H1 (cell line): ENCODE measurements at regions not wholly inside any gene's neighbourhood (a gene's known extent, or its start where the extent isn't known, plus 50 kb on each side); places are given as distances from the start of the nearest gene placed in this dataset.
A peak's percentile ranks its signal among the peaks of the same experiment; 100 is the strongest.

ENCODE experiments used
- CTCF ChIA-PET: fragments of 300-600 bp; sonication (Branson Sonifier 250); formaldehyde crosslinking; loops from one replicate; lab custom pipeline; 2021; ENCODE audit not compliant: partially characterized antibody; lab: Charles Lee
- POLR2A ChIA-PET: fragments of 300-600 bp; sonication (Branson Sonifier 250); formaldehyde crosslinking; loops from one replicate; lab custom pipeline; 2021; ENCODE audit warnings: inconsistent platforms; ENCODE audit not compliant: partially characterized antibody; lab: Charles Lee
- DNase-seq, 2 experiments: peaks; one replicate each; pipeline versions ENCODE4 v3.0.0 to v3.0.0-alpha.2; 2010 to 2022; ENCODE audit warnings: low spot score in 2 of 2, low read depth in 1 of 2, mixed read lengths in 1 of 2
- FAIRE-seq: peaks from 2 replicates; lab custom pipeline; 2011; peaks lifted over from hg19 to GRCh38; lab: Jason Lieb, UNC
- H2AFZ ChIP-seq: 2 replicates; pipeline ENCODE4 v1.8.1; 2012; ENCODE audit warnings: low read length, inconsistent platforms
- H2AK5ac ChIP-seq: 2 replicates; pipeline ENCODE4 v1.6.1; 2013; ENCODE audit warnings: low read depth, low read length
- H2BK120ac ChIP-seq: replicated peaks from 2 replicates; pipeline ENCODE3; 2013; ENCODE audit warnings: low read depth, low read length, inconsistent platforms
- H2BK12ac ChIP-seq: 2 replicates; pipeline ENCODE4 v1.6.1; 2013; ENCODE audit warnings: low read depth, low read length
- H2BK15ac ChIP-seq: 2 replicates; pipeline ENCODE4 v1.6.1; 2013; ENCODE audit warnings: low read length
- H2BK20ac ChIP-seq: 2 replicates; pipeline ENCODE4 v1.6.1; 2013; ENCODE audit warnings: low read length
- H2BK5ac ChIP-seq: 2 replicates; pipeline ENCODE4 v1.6.1; 2013; ENCODE audit warnings: low read depth, low read length
- H3K14ac ChIP-seq: 2 replicates; pipeline ENCODE4 v1.6.1; 2013; ENCODE audit warnings: inconsistent platforms; ENCODE audit not compliant: insufficient read length
- H3K18ac ChIP-seq: 2 replicates; pipeline ENCODE4 v1.6.1; 2013; ENCODE audit warnings: low read length; ENCODE audit errors: extremely low read depth
- H3K23ac ChIP-seq: 2 replicates; pipeline ENCODE4 v1.6.1; 2013; ENCODE audit warnings: inconsistent platforms; ENCODE audit not compliant: insufficient read length
- H3K23me2 ChIP-seq: 2 replicates; pipeline ENCODE4 v1.6.1; 2013; ENCODE audit warnings: low read depth, low read length
- H3K27ac ChIP-seq: 2 replicates; pipeline ENCODE4 v1.6.1; 2011; ENCODE audit warnings: low read depth, low read length, inconsistent platforms
- H3K27me3 ChIP-seq, 4 experiments: replicated peaks in 1 of 4; 1 replicate in 1 of 4; 2 replicates in 3 of 4; pipeline versions ENCODE4 v1.6.1 to v1.8.1; 2011 to 2013; ENCODE audit warnings: low read length in 3 of 4, mild to moderate bottlenecking in 3 of 4, inconsistent platforms in 2 of 4, mixed read lengths in 2 of 4, moderate library complexity in 1 of 4; ENCODE audit not compliant: control insufficient read depth in 3 of 4, insufficient read depth in 3 of 4; ENCODE audit errors: extremely low read depth in 1 of 4
- H3K36me3 ChIP-seq, 4 experiments: 2 replicates each; pipeline versions ENCODE4 v1.6.1 to v1.8.1; 2011 to 2013; ENCODE audit warnings: mild to moderate bottlenecking in 4 of 4, low read length in 3 of 4, moderate library complexity in 2 of 4, control low read depth in 1 of 4, inconsistent platforms in 1 of 4; ENCODE audit not compliant: insufficient read depth in 4 of 4, control insufficient read depth in 2 of 4
- H3K4ac ChIP-seq: replicated peaks from 2 replicates; pipeline ENCODE3; 2013; ENCODE audit warnings: low read length, low read depth, mixed read lengths, inconsistent platforms; ENCODE audit not compliant: insufficient read length
- H3K4me1 ChIP-seq, 4 experiments: replicated peaks in 1 of 4; 1 replicate in 1 of 4; 2 replicates in 3 of 4; pipeline versions ENCODE4 v1.6.1 to v1.8.1; 2011 to 2013; ENCODE audit warnings: low read length in 3 of 4, inconsistent platforms in 2 of 4, mixed read lengths in 1 of 4; ENCODE audit not compliant: insufficient read depth in 4 of 4, control insufficient read depth in 3 of 4
- H3K4me2 ChIP-seq, 2 experiments: 2 replicates each; pipeline versions ENCODE4 v1.6.1 to v1.8.1; 2011 to 2013; ENCODE audit warnings: low read depth in 2 of 2, low read length in 2 of 2, control low read depth in 1 of 2, inconsistent platforms in 1 of 2, mild to moderate bottlenecking in 1 of 2; ENCODE audit not compliant: insufficient read depth in 1 of 2
- H3K4me3 ChIP-seq, 4 experiments: fragments of 200-600, 300-600 bp in 1 of 4; sonication (generic), shearing (Covaris generic), sonication (Bioruptor Twin) in 1 of 4; 2 replicates each; pipeline versions ENCODE4 v1.5.1 to v1.8.1; 2011 to 2016; ENCODE audit warnings: low read length in 4 of 4, low read depth in 3 of 4, control low read depth in 2 of 4, inconsistent platforms in 2 of 4, mild to moderate bottlenecking in 2 of 4, mixed read lengths in 1 of 4, moderate library complexity in 1 of 4; ENCODE audit not compliant: insufficient read depth in 2 of 4; ENCODE audit errors: extremely low read depth in 1 of 4
- H3K56ac ChIP-seq: replicated peaks from 2 replicates; pipeline ENCODE3; 2013; ENCODE audit warnings: low read depth, mild to moderate bottlenecking, mixed read lengths, low read length, inconsistent platforms; ENCODE audit not compliant: insufficient read length
- H3K79me1 ChIP-seq: 2 replicates; pipeline ENCODE4 v1.6.1; 2013; ENCODE audit warnings: low read depth, low read length, control low read depth
- H3K79me2 ChIP-seq, 2 experiments: 2 replicates each; pipeline versions ENCODE4 v1.6.1 to v1.8.1; 2012 to 2013; ENCODE audit warnings: low read length in 2 of 2, mild to moderate bottlenecking in 2 of 2, inconsistent platforms in 1 of 2; ENCODE audit not compliant: insufficient read depth in 2 of 2, control insufficient read depth in 1 of 2
- H3K9ac ChIP-seq, 4 experiments: replicated peaks in 1 of 4; 1 replicate in 1 of 4; 2 replicates in 3 of 4; pipeline versions ENCODE4 v1.6.1 to v1.8.1; 2011 to 2013; ENCODE audit warnings: low read depth in 3 of 4, low read length in 3 of 4, control low read depth in 2 of 4, mild to moderate bottlenecking in 2 of 4, moderate library complexity in 2 of 4, inconsistent platforms in 1 of 4; ENCODE audit errors: extremely low read depth in 1 of 4
- H3K9me3 ChIP-seq, 2 experiments: 2 replicates each; pipeline versions ENCODE4 v1.6.1 to v1.8.1; 2012 to 2013; ENCODE audit warnings: mild to moderate bottlenecking in 2 of 2, moderate library complexity in 2 of 2, control low read depth in 1 of 2, inconsistent platforms in 1 of 2, low read depth in 1 of 2, low read length in 1 of 2, mixed read lengths in 1 of 2; ENCODE audit not compliant: insufficient read depth in 2 of 2
- H4K20me1 ChIP-seq, 2 experiments: replicated peaks in 1 of 2; 2 replicates each; pipeline versions ENCODE3 to v1.8.1; 2011 to 2013; ENCODE audit warnings: inconsistent platforms in 2 of 2, low read length in 2 of 2, mild to moderate bottlenecking in 1 of 2; ENCODE audit not compliant: insufficient read depth in 2 of 2, control insufficient read depth in 1 of 2
- H4K5ac ChIP-seq: 2 replicates; pipeline ENCODE4 v1.6.1; 2013; ENCODE audit warnings: low read length, low read depth, mixed read lengths, inconsistent platforms; ENCODE audit not compliant: insufficient read length
- H4K8ac ChIP-seq: 2 replicates; pipeline ENCODE4 v1.8.0; 2013; ENCODE audit warnings: mild to moderate bottlenecking, moderate library complexity, low read length, inconsistent platforms; ENCODE audit not compliant: insufficient read depth; ENCODE audit errors: extremely low read depth
- H4K91ac ChIP-seq: replicated peaks from 2 replicates; pipeline ENCODE3; 2013; ENCODE audit warnings: low read length, mixed read lengths, inconsistent platforms; ENCODE audit not compliant: insufficient read length
- BACH1 ChIP-seq: IDR thresholded peaks from 2 replicates; pipeline ENCODE4 v1.6.1; 2012; ENCODE audit warnings: low read length, improper control_type of control experiment
- CEBPB ChIP-seq: IDR thresholded peaks from 2 replicates; pipeline ENCODE4 v1.6.1; 2012; ENCODE audit warnings: low read depth, low read length
- E2F6 ChIP-seq: IDR thresholded peaks from 2 replicates; pipeline ENCODE4 v1.6.1; 2012; ENCODE audit warnings: inconsistent platforms
- SUZ12 ChIP-seq: fragments of 200-600 bp; sonication (generic); IDR thresholded peaks from 2 replicates; pipeline ENCODE4 v1.6.1; 2012; ENCODE audit warnings: mild to moderate bottlenecking, inconsistent platforms, low read length, moderate library complexity, mixed read lengths
- TAF1 ChIP-seq: IDR thresholded peaks from 2 replicates; pipeline ENCODE4 v1.6.1; 2011; ENCODE audit warnings: mild to moderate bottlenecking, low read depth, low read length
- USF2 ChIP-seq: IDR thresholded peaks from 2 replicates; pipeline ENCODE4 v1.6.1; 2011; ENCODE audit warnings: low read length, improper control_type of control experiment
- WGBS, 2 experiments: shearing (Covaris generic) in 1 of 2; methylation state at CpG; one replicate each; pipeline versions ENCODE4 v1.1.6 to v1.1.7; 2013 to 2015; ENCODE audit warnings: low lambda C conversion rate in 2 of 2, mixed read lengths in 2 of 2, inconsistent platforms in 1 of 2, low coverage in 1 of 2, missing lambda C conversion rate in 1 of 2; ENCODE audit not compliant: insufficient replicate concordance in 2 of 2, insufficient coverage in 1 of 2, insufficient read length in 1 of 2; ENCODE audit errors: extremely low coverage in 1 of 2, missing lambda C conversion rate in 1 of 2; 5-methylcytosine and 5-hydroxymethylcytosine counted together

- Histone ChIP-seq H2BK15ac (no peak overlapping the region), H2AFZ (peak overlapping the region; percentile 35; the same call in 1 of the 2 replicates), H3K18ac (no peak overlapping the region), H2AK5ac (no peak overlapping the region), H3K4me1 (peaks cover 0 to 7% (median 3%) of the 10 kb centered on the region in 4 experiments; a peak in 4 of 7 replicates), H3K79me1 (no peaks in the 10 kb centered on the region), H3K36me3 (no peaks in the 10 kb centered on the region), H4K5ac (no peak overlapping the region), H3K27me3 (no peaks in the 10 kb centered on the region), H3K56ac (no peak overlapping the region), H4K20me1 (no peaks in the 10 kb centered on the region), H3K4ac (no peak overlapping the region), H2BK12ac (no peak overlapping the region), H3K4me2 (no peak overlapping the region), H2BK120ac (no peak overlapping the region), H3K79me2 (no peaks in the 10 kb centered on the region), H3K23ac (no peak overlapping the region), H2BK20ac (no peak overlapping the region), H4K91ac (no peak overlapping the region), H3K9me3 (no peaks in the 10 kb centered on the region), H3K14ac (no peak overlapping the region), H3K27ac (no peak overlapping the region), H3K9ac (no peak overlapping the region), H4K8ac (no peak overlapping the region), H3K23me2 (no peaks in the 10 kb centered on the region), H3K4me3 (peak overlapping the region in 1 of 4 experiments; percentile 5; a peak in 1 of 8 replicates), H2BK5ac (no peak overlapping the region)
- DNase-seq (no peak), FAIRE-seq (no peak)
- 83% methylated on average over 4 of the region's 4 CpGs; no CpG with 5 or more reads in 1 of the 2 experiments for WGBS, 2 experiments
- TF ChIP-seq BACH1 = no peak
- TF ChIP-seq E2F6 = no peak
- TF ChIP-seq TAF1 = no peak
- no peak for TF ChIP-seq USF2
- TF ChIP-seq CEBPB = peak; percentile 65
- no peak for TF ChIP-seq SUZ12
- ChIA-PET CTCF (interaction anchor here (0.8 kb wide), 1 partner anchor 142 kb away, joined by 4 read pairs; no protein-coding TSS in a partner anchor), POLR2A (interaction anchor here (0.7 kb wide), 1 partner anchor 9 kb away, joined by 3 read pairs; no protein-coding TSS in a partner anchor)
Observed at GRCh38 chr3:159640225-159640624, 348.4 kb upstream of the IL12A start.
